GDM1 (cell line): ENCODE measurements at regions not wholly inside any gene's neighbourhood (a gene's known extent, or its start where the extent isn't known, plus 50 kb on each side); places are given as distances from the start of the nearest gene placed in this dataset.

ENCODE experiments used
- DNase-seq: peaks from one replicate; lab custom pipeline; 2025; lab: John Stamatoyannopoulos, UW

GRCh38 chr4:44120646-44121045, 328.0 kb downstream of the KCTD8 start:
- no peak for DNase-seq

GRCh38 chr4:44121210-44121609, 327.4 kb downstream of the KCTD8 start:
- no peak for DNase-seq
